Vagina (tissue), 2 donors: ENCODE measurements at regions not wholly inside any gene's neighbourhood (a gene's known extent, or its start where the extent isn't known, plus 50 kb on each side); places are given as distances from the start of the nearest gene placed in this dataset.

Experiments used
- POLR2A ChIP-seq, 2 donors: fragments of 450-650 bp; IDR thresholded peaks; one replicate each; pipeline ENCODE4 v1.6.1; 2017; ENCODE audit warnings: antibody characterized with exemption in 2 of 2, mild to moderate bottlenecking in 2 of 2, moderate library complexity in 2 of 2
- TF ChIP-seq, protein P1 (sequence below), 3 experiments: fragments of 450-650 bp in 2 of 3; fragments of 200-600 bp in 1 of 3; sonication (generic) in 1 of 3; IDR thresholded peaks; one replicate each; pipeline ENCODE4 v1.5.1; 2017 to 2019; ENCODE audit warnings: antibody characterized with exemption in 3 of 3, mild to moderate bottlenecking in 2 of 3, moderate library complexity in 2 of 3

DNA sequence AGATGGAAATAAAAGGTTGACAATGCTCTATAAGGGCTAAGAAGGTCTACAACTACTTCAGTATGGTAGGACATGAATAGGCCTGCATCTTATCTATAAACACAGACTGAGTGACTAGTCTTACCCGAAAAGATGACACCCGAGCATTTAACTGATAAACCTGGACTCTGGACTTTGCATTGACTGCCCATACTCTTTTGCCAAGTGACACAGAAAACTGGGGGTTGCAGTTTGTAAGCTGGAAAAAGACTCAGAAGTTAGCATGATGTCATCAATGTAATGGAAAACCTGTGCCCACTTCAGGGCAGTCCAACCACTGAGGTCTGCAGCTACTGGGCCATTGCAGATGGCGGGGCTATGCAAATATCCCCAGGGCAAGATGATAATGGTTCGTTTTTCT, 258.3 kb upstream of the NEGR1 start:
- TF ChIP-seq, protein P1, sequence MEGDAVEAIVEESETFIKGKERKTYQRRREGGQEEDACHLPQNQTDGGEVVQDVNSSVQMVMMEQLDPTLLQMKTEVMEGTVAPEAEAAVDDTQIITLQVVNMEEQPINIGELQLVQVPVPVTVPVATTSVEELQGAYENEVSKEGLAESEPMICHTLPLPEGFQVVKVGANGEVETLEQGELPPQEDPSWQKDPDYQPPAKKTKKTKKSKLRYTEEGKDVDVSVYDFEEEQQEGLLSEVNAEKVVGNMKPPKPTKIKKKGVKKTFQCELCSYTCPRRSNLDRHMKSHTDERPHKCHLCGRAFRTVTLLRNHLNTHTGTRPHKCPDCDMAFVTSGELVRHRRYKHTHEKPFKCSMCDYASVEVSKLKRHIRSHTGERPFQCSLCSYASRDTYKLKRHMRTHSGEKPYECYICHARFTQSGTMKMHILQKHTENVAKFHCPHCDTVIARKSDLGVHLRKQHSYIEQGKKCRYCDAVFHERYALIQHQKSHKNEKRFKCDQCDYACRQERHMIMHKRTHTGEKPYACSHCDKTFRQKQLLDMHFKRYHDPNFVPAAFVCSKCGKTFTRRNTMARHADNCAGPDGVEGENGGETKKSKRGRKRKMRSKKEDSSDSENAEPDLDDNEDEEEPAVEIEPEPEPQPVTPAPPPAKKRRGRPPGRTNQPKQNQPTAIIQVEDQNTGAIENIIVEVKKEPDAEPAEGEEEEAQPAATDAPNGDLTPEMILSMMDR (IDR thresholded peaks at IDR 0.05): no peak
- TF ChIP-seq POLR2A (IDR thresholded peaks at IDR 0.05): no peak
